GM19463 (cell line): ENCODE measurements at regions not wholly inside any gene's neighbourhood (a gene's known extent, or its start where the extent isn't known, plus 50 kb on each side); places are given as distances from the start of the nearest gene placed in this dataset.

Experiments
- ATAC-seq: cut with Tn5 transposase; IDR thresholded peaks from one replicate; pipeline ENCODE4 v1.9.1; 2021; ENCODE audit warnings: mild to moderate bottlenecking, moderate library complexity; ENCODE audit not compliant: unreplicated experiment

GRCh38 chr16:61332461-61332860 lies 703.8 kb downstream of the CDH8 start:
- ATAC-seq = no peak

- ATAC-seq = no peak
Observed at GRCh38 chr16:61324044-61324443, 712.2 kb downstream of the CDH8 start.

GRCh38 chr16:61323456-61323855 lies 712.8 kb downstream of the CDH8 start:
- no peak for ATAC-seq

- ATAC-seq = no peak
Observed at GRCh38 chr16:61320791-61321190, 715.4 kb downstream of the CDH8 start.

GRCh38 chr16:61313931-61314330 lies 722.3 kb downstream of the CDH8 start:
- ATAC-seq = no peak

- ATAC-seq = no peak
Observed at GRCh38 chr16:61309386-61309785, 726.9 kb downstream of the CDH8 start.

GRCh38 chr16:61306204-61306603 lies 730.0 kb downstream of the CDH8 start:
- ATAC-seq = no peak

GRCh38 chr16:61296814-61297213 lies 739.4 kb downstream of the CDH8 start:
- ATAC-seq = no peak

GRCh38 chr16:61296305-61296704 lies 739.9 kb downstream of the CDH8 start:
- ATAC-seq = no peak

GRCh38 chr16:61295311-61295710 lies 740.9 kb downstream of the CDH8 start:
- ATAC-seq = no peak

GRCh38 chr16:61289141-61289540 lies 747.1 kb downstream of the CDH8 start:
- no peak for ATAC-seq

- no peak for ATAC-seq
Observed at GRCh38 chr16:61277849-61278248, 758.4 kb downstream of the CDH8 start.

- ATAC-seq = no peak
Observed at GRCh38 chr16:61274211-61274610, 762.0 kb downstream of the CDH8 start.

- no peak for ATAC-seq
Observed at GRCh38 chr16:61270726-61271125, 765.5 kb downstream of the CDH8 start.

- ATAC-seq = no peak
Observed at GRCh38 chr16:61263400-61263799, 772.8 kb downstream of the CDH8 start.

GRCh38 chr16:61261315-61261714 lies 774.9 kb downstream of the CDH8 start:
- no peak for ATAC-seq

GRCh38 chr16:61246592-61246991 lies 789.6 kb downstream of the CDH8 start:
- no peak for ATAC-seq

- no peak for ATAC-seq
Observed at GRCh38 chr16:61243954-61244353, 792.3 kb downstream of the CDH8 start.

GRCh38 chr16:61237884-61238485 lies 798.3 kb downstream of the CDH8 start:
- ATAC-seq = no peak

- no peak for ATAC-seq
Observed at GRCh38 chr16:61233713-61234112, 802.5 kb downstream of the CDH8 start.

GRCh38 chr16:61228371-61228770 lies 807.9 kb downstream of the CDH8 start:
- no peak for ATAC-seq

GRCh38 chr16:61215605-61216004 lies 820.6 kb downstream of the CDH8 start:
- no peak for ATAC-seq

- ATAC-seq = no peak
Observed at GRCh38 chr16:61214780-61215179, 821.5 kb downstream of the CDH8 start.
